Left lung (tissue), 4 donors: ENCODE measurements at regions not wholly inside any gene's neighbourhood (a gene's known extent, or its start where the extent isn't known, plus 50 kb on each side); places are given as distances from the start of the nearest gene placed in this dataset.
A peak's percentile ranks its signal among the peaks of the same experiment; 100 is the strongest.

Source experiments
- ATAC-seq: fragments of 200-7000 bp; cut with Tn5 transposase; one replicate; pipeline ENCODE4 v1.9.1; 2020; ENCODE audit warnings: moderate library complexity
- DNase-seq, 4 donors: peaks; one replicate each; pipeline ENCODE4 v3.0.0-alpha.2; 2013 to 2020
- H3K27ac ChIP-seq, 2 donors: fragments of 200-600 bp; sonication (generic) in 1 of 2; one replicate each; pipeline versions ENCODE4 v1.5.0 to v1.8.0; 2020 to 2021
- H3K27me3 ChIP-seq, 2 donors: fragments of 200-600 bp; sonication (generic) in 1 of 2; one replicate each; pipeline versions ENCODE4 v1.5.0 to v1.8.0; 2020 to 2021
- H3K36me3 ChIP-seq, 2 donors: fragments of 200-600 bp; sonication (generic) in 1 of 2; one replicate each; pipeline versions ENCODE4 v1.5.0 to v1.8.0; 2020 to 2021
- H3K4me1 ChIP-seq, 2 donors: fragments of 200-600 bp; one replicate each; pipeline ENCODE4 v1.8.0; 2021
- H3K4me3 ChIP-seq, 2 donors: fragments of 200-600 bp; sonication (generic) in 1 of 2; one replicate each; pipeline versions ENCODE4 v1.5.0 to v1.8.0; 2020 to 2021; ENCODE audit warnings: mild to moderate bottlenecking in 1 of 2
- H3K9me3 ChIP-seq, 2 donors: fragments of 200-600 bp; sonication (generic) in 1 of 2; one replicate each; pipeline versions ENCODE4 v1.5.0 to v1.8.0; 2020 to 2021
- intact Hi-C, 2 donors: fragments of 100-400 bp; cut with DNase I; formaldehyde crosslinking; loops; one replicate each; pipeline versions ENCODE4 v1.11.2 to v1.14.2; 2022
- TF ChIP-seq, protein P1 (sequence below), 2 donors: fragments of 200-600 bp; sonication (generic) in 1 of 2; IDR thresholded peaks; one replicate each; pipeline versions ENCODE4 v1.5.0 to v1.8.0; 2021; ENCODE audit warnings: antibody characterized with exemption in 2 of 2
- donor health status: DM: no; HTN: yes; CAD: no.
- donor health status: DM: no; HTN: no; CAD: no.

DNA sequence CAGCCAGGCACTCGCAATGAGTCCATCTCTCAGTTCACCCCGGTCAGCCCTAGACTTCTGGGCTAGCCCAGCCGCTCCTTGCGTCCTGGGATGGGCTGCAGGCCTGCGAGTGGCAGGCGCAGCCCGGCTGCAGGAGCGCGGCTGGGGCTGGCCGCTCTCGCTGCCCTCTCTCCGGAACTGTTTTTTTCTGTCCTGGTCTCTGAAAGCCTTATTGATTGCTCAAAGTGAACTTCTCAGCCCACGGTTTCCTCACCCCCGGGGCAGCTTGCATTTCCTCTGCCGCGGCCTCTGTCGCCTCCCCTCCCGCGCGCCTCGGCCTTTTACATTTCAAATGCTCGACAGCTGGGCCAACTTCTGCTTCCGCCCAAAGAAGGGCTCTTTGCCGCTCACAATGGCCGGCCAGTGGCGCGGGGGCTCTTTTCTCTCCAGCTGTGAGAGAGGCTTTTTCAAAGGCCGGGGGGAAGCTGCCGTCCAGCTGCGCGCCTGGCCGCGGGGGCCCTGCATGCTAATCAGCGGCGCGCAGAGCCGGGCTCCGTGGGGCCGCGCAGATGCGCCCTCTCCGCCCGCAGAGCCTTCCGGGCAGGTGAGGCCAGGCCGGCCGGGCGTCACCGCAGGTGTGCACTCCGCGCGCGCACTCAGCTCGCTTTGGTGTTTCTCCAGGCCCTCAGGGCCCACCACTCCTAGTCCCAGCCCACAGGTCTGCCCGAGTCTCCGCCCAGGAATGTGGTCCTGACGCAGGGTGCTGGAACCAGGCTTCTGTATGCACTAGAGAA is 513.8 kb downstream of the RNF144A start:
- DNase-seq (peak; percentile 52 to 91 (median 74)), ATAC-seq (peak; percentile 92)
- H3K27me3 ChIP-seq: peaks cover 0 to 20% of the 10 kb centered on the region in 2 donors
- H3K36me3 ChIP-seq: no peaks in the 10 kb centered on the region
- peaks cover 0 to 4% of the 10 kb centered on the region in 2 donors for H3K9me3 ChIP-seq
- peak overlapping the region in 1 of 2 donors; percentile 59 for H3K27ac ChIP-seq
- peaks cover 0 to 40% of the 10 kb centered on the region in 2 donors for H3K4me1 ChIP-seq
- TF ChIP-seq, protein P1, sequence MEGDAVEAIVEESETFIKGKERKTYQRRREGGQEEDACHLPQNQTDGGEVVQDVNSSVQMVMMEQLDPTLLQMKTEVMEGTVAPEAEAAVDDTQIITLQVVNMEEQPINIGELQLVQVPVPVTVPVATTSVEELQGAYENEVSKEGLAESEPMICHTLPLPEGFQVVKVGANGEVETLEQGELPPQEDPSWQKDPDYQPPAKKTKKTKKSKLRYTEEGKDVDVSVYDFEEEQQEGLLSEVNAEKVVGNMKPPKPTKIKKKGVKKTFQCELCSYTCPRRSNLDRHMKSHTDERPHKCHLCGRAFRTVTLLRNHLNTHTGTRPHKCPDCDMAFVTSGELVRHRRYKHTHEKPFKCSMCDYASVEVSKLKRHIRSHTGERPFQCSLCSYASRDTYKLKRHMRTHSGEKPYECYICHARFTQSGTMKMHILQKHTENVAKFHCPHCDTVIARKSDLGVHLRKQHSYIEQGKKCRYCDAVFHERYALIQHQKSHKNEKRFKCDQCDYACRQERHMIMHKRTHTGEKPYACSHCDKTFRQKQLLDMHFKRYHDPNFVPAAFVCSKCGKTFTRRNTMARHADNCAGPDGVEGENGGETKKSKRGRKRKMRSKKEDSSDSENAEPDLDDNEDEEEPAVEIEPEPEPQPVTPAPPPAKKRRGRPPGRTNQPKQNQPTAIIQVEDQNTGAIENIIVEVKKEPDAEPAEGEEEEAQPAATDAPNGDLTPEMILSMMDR (IDR thresholded peaks at IDR 0.05): no peak
- intact Hi-C loops: loop anchor here in 1 of 2 donors (10.0 kb wide), 1 partner anchor 1254 kb away; the partner anchor contains the start of gene ID2
- peak overlapping the region; percentile 31 to 39 for H3K4me3 ChIP-seq

DNA sequence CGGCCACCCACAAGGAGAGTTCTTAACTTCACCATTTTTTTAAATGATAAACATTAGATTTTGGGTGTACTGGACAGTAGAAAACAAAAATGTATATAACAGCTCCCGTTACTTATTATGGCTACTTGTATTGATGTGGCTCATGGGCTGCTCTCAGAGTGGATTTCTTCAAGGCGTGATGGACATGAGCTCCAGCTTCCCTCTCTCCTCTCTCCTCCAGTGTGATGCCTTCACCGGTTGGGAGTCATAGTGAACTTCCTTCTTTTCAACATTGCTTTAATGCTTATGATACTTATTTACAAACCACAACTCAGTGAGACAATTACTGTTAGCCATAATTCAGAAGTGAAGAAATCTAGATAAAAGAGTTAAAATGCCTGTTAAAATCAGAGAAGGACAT is 515.2 kb downstream of the RNF144A start:
- ATAC-seq: no peak
- intact Hi-C loops: loop anchor here in 1 of 2 donors (10.0 kb wide), 1 partner anchor 1252 kb away; the partner anchor contains the start of gene ID2
- Histone ChIP-seq H3K27ac (no peak overlapping the region), H3K27me3 (peaks cover 0 to 11% of the 10 kb centered on the region in 2 donors), H3K9me3 (peaks cover 0 to 4% of the 10 kb centered on the region in 2 donors), H3K36me3 (no peaks in the 10 kb centered on the region), H3K4me3 (no peak overlapping the region), H3K4me1 (peaks cover 0 to 40% of the 10 kb centered on the region in 2 donors)
- TF ChIP-seq, protein P1 (IDR thresholded peaks at IDR 0.05): no peak
- DNase-seq: no peak

DNA sequence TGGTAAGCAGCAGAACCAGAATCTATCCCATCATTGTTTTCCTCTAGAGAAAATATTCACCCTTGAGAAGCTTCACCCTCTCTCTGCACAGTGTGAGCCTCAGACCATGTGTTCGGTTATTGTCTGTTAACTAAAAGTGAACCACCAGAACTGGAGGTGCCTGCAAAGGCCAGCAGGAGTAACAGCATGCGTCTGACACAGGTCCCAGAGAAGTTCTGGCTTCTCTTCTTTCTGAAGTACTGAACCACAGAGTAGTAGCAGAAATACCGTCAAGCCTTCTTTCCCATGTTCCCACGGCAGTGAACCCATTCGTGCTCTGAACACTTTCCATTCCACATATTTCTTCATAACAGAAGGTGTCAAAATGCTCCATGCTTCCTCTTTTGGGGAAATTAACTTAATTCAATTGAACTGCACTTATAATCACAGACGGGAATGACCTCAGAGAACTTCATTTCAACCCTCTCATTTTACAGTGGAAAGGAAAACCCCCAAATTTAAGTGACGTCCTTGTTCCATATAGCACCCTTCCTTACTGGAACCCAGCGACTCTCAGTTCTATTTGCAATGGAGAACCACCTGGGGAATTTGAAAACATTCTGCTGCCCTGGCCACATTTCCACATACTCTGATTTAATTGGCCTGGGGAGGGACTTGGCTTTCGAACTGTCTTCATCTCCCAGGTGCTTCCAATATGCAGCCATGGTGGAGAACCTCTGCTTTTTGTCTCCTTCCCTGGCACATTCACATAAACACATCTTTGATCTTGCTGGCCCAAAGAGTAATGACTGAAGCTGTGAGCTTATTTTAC is 519.1 kb downstream of the RNF144A start:
- Histone ChIP-seq H3K36me3 (no peaks in the 10 kb centered on the region), H3K4me3 (no peak overlapping the region), H3K27me3 (peaks cover 0 to 3% of the 10 kb centered on the region in 2 donors), H3K4me1 (peaks cover 0 to 11% of the 10 kb centered on the region in 2 donors), H3K27ac (no peak overlapping the region), H3K9me3 (peaks cover 0 to 4% of the 10 kb centered on the region in 2 donors)
- intact Hi-C loops: loop anchor here in 1 of 2 donors (10.0 kb wide), 1 partner anchor 1248 kb away; the partner anchor contains the start of gene ID2
- ATAC-seq (no peak), DNase-seq (no peak)
- TF ChIP-seq, protein P1 (IDR thresholded peaks at IDR 0.05): no peak

DNA sequence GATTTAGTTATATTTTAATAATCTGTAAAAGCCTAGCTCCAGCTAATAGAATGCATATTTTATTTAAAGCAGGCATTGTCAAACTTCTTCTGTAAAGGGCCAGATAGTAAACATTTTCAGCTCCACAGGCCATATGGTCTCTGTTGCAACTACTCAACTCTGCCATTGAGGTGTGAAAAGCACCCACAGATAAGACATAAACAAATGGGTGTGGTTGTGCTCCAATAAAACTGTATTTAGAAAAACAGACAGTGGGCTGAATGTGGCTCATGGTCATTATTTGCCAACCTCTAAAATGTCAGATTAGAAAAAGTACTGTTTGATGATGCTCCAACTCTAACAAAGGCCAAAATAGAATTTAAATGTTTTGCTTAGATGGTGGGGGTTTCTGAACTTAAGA is 519.9 kb downstream of the RNF144A start:
- ATAC-seq (no peak), DNase-seq (peak in 1 of 4 donors; percentile 45)
- intact Hi-C loops: loop anchor here in 1 of 2 donors (10.0 kb wide), 1 partner anchor 1248 kb away; the partner anchor contains the start of gene ID2
- TF ChIP-seq, protein P1 (IDR thresholded peaks at IDR 0.05): no peak
- Histone ChIP-seq H3K9me3 (peaks cover 0 to 4% of the 10 kb centered on the region in 2 donors), H3K27ac (no peak overlapping the region), H3K36me3 (no peaks in the 10 kb centered on the region), H3K4me1 (peaks cover 0 to 2% of the 10 kb centered on the region in 2 donors), H3K4me3 (no peak overlapping the region), H3K27me3 (no peaks in the 10 kb centered on the region)
